NOMO-1 (cell line): ENCODE measurements at regions not wholly inside any gene's neighbourhood (a gene's known extent, or its start where the extent isn't known, plus 50 kb on each side); places are given as distances from the start of the nearest gene placed in this dataset.

Experiments used
- DNase-seq, 2 experiments: peaks; one replicate each; lab custom pipeline; 2025; ENCODE audit not compliant: unreplicated experiment in 2 of 2; lab: John Stamatoyannopoulos, UW

DNA sequence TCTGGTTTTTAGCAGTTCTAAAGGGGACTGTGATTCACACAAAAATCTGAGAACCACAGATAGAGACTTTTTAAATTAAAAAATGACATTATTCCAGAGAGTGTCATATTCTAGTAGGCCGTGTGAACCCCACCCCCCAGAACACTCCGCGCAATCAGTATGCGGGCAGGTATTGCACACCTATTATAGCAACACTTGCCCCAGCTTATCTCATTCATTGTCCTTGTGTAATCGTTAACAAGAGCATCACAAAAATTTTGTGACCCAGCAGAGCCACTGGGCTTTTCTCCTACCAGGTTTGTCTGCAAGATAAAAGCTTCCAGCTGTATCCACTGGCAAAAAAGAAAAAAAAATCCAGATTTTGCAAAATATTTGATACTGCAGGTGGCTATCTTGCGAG is 394.1 kb upstream of the SMIM31 start:
- DNase-seq = no peak

DNA sequence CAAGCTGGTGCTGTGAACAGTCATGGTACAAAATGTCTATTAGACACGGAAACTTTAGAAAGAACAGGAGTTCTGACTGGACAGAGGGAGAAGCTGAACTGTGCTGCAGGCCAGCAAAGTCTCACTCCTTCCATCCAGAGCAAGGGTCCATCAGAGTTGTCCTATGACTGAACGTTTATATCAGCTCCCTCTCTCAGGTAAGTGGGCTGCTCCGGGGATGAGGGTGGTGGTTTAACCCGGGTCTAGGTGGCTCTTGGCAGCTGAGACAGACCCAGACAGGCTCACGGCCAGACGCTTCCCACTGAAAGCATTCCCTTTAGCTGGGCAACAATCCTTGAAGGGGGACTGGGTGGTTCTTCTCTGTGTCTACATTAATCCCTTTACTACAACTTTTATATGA is 385.0 kb upstream of the SMIM31 start:
- DNase-seq = no peak

DNA sequence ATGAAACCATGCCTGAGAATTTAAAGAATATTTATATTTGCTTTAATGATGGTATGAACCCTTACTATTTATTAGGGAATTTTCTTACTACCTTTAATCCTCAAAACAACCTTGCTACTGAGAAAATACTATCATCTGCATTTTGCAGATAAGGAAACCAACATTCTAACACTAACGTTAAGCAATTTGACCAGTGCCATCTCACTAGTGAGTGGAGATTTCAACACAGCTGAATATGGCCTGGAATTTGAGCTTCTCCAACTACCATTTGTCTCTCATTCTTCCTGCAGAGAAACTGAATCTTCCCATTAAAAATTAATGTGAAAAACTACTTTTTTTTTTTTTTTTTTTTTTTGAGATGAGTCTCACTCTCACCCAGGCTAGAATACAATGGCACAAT is 380.9 kb upstream of the SMIM31 start:
- DNase-seq = no peak

DNA sequence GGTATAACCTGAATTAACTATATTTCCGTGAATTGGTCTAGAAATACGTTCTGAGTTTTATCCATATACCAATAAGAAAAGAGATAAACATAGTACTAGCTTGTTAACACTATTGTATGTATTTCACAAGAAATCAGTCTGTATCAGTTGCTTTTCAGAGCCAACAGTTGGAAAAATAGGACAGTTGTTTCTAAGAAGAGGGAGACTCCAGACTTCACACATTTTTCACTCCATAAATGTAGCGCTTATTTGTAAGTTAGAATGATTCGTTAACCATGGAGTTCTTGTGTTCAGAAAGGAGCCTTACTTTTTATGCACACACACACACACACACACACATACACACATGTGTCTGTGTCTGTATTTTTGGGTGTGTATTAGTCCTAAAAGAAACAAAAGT is 376.7 kb upstream of the SMIM31 start:
- DNase-seq = no peak

DNA sequence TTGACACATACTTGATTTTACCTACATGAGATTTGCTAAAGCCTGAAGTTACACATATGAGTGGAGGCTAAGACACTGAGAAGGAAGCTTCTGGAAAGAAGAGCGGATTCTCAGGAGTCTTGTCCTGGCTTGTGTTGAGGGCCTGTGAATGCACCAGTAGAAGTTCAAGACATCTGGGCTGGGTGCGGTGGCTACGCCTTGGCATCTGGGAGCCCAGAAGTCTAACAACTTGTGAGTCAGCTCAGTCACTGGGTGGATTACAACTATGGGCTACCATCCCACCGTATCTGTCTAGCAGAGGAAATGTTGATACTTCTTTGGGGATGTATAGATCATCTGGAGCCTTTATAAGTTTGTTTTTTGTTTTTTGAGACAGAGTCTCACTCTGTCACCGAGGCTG is 375.6 kb upstream of the SMIM31 start:
- DNase-seq = no peak

DNA sequence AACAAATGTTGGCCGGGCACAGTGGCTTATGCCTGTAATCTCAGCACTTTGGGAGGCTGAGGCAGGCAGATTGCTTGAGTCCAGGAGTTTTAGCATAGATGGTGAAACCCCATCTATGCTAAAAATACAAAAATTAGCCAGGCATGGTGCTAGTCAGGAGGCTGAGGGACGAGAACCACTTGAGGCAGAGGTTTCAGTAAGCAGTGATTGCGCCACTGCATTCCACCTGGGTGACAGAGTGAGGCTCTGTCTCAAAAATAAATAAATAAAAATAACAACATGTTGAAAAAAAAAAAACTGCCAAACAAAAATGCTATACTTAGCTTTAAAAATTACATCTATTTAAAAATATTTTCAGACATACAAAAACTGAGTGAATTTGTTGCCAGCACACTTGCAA is 374.2 kb upstream of the SMIM31 start:
- DNase-seq = no peak

DNA sequence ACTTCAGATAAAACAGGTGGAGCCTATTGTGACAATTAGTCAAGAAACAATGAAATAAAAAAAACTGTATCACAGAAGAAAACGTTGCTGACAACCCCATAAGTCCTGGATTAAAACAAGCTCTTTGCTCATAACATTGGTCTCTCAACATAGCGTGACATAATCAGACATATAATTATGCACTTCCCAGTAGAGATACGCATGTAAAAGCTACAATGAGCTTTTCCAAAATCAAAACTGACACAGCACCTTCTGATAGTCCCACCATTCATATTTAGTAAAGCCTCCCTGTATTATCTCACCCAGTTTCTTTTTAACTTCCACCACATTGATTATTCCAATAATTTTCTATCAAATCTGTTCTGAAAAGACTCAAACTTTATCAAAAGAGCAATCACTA is 372.1 kb upstream of the SMIM31 start:
- DNase-seq = no peak

DNA sequence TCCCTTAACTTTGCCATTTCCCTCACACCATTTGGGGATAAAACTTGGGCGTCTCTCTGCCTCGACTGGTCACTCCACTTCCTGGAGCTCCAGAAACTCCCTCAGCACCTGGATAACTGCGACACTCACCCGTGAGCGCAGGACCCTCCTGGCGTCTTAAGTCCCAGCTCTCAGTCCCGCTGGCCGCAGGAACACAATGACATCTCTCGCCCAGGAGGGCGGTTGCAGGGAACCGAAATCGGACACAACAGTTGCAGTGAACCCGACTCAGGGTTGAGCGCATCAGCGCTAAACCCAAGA is 370.9 kb upstream of the SMIM31 start:
- no peak for DNase-seq

DNA sequence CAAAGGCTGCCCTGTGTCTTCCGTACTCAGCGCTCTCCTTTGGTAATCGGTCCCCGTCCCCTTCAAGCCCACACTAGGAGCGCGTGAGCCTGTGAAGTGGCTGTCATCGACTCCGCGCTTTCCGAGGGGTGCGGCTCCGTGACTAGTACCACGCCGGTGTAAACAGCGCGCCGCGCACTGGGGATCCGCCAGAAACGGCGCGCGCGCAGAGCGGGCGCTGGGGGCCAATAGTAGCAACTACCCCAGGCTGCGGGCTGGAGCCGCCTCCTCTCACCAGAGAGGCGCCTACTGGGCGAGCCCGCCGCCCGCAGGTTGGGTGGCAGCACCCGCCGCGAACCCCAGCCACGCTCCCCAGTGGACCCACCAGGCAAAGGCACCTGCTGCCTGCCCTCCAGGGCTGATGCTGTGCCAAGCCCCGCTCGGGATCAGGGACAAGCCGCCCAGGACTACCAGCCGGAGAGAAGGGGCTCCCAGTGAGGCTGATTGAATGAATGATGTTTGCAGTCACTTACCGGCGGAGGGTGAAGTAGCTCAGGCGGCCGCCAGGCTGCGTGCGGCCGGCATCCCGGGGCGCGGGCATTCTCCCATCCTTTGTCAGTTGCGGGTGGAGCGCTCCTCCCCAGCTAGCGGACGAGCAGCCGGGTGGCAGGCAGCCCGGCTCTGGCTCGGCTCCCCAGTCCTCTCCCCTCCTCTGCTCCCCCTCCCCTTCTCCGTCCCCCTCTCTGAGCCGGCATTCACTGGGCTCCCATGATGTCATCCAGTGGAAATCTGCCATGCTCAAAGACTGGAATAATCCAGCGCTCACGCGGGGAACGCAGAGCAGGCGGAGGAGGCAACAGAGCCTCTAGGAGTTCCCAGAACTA is 370.3 kb upstream of the SMIM31 start:
- DNase-seq = no peak

DNA sequence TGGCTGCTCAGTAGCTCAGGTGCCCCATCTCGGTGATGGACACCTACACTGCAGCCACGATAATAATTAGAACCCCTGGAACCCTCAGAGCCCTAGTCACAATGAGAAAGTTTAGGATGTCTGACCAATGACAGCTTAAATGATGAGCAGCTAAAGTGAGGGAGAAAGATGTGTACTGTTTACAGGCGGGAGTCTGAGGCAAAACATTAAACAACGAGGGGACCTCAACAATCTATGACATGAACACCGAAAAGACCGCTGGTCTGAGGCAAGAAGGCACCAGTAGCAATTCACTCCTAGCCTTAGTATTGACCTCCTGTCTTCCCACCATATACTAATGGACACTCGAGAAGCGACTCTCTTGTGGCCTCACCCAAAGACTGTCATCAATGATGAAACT is 369.5 kb upstream of the SMIM31 start:
- DNase-seq = no peak

DNA sequence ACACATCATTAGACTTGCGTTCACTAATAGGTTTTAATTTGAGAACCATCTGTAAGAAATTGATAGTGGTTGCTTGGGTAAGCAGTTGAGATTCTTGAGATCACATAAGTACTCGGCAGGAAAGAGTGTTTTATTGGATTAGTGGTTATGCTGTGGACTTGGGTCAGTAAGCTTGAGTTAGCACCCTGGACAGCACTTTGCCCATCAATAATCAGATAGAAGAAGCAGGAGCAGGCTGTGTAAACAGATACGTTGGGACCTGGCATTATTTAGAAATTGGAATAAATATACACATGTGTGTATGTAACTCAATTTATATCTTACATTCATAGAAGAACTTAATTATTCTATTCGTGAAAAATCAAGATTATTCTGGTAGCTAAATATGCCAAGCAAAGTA is 357.5 kb upstream of the SMIM31 start:
- DNase-seq = no peak

DNA sequence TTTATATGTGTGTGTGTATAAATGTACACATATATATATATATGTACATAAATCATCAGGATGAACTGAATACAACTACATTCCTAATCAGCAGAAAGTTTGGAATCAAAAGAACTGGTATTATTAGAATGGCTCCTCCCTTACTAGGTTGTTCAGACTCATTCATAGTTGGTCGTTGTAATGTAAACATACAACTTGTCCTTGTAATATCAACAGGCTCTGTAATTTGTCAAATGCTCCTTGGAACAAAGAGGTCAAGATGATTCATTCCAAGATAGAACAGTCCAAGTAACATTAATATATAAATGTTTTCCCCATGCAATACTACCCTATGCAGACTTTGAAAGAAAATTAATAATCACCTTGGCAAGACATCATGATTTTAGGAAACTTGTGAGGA is 351.4 kb upstream of the SMIM31 start:
- no peak for DNase-seq

DNA sequence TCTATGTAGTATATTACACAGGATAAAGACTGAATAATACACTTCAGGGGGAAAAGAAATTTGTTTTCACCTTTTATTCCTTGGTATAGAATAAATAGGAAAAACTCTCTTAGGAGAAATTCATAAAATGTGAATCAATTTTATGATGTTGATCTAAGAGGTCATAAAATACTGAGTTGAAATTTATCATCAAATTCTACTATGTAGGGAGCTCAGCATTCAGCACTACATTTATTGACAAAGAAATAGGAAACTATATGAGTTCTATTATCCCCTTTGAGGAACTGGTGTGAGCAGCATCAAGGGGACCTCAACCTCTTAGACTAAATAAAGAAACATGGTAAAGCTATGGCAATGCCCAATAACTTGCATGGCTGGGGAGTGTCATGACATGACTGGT is 348.2 kb upstream of the SMIM31 start:
- no peak for DNase-seq

DNA sequence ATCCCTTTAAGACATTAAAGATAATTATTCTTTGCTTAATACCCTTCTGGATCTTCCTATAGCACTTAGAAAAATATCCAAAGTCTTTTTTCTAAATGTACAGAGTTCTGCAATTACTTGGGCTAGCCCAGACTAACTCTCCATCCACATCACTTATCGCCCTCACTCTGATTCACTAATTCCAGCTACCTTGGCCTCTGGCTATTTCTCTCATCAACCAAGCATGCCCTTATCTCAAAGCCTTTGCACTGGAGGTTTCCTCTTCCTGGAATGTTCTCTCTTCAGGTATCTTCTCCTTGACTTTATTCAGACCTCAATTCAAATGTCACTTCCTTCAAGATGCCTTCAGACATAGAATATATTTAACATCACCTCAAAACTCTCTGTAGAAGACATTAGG is 345.1 kb upstream of the SMIM31 start:
- DNase-seq = no peak

DNA sequence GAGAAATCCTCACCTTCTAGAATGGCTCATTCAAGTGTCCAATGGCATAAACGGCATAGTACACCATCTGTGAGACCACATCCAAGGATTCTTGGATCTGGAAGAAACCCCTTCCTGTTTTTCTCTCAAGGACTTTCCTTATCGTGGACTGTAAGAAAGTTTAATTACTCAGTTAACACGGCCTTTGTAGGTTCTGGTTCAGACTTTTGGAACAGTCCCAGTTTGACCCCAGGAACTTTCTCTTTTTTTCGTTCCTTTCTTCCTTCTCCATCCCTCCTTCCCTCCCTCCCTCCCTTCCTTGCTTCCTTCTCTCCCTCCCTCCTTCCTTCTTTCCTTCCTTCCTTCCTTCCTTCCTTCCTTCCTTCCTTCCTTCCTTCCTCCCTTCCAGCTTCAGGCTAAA is 343.5 kb upstream of the SMIM31 start:
- no peak for DNase-seq

DNA sequence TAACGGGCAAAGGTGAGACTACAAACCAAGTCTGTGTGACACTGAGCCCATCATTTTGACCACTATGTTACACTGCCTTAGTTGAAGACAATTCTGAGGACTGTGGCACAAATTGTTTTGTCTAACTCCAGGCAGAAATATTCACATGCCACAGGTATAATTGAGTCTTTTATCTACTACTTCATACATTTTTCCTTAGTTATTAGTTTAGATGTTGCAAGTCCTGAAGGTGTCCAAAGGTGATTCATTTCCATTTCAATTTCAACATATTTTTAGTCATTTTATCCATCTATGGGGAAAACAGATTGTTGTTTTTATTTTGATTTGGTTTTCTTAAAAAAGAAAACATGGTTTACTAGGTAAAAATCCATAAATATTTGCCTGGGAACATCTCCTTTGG is 341.7 kb upstream of the SMIM31 start:
- DNase-seq = no peak

DNA sequence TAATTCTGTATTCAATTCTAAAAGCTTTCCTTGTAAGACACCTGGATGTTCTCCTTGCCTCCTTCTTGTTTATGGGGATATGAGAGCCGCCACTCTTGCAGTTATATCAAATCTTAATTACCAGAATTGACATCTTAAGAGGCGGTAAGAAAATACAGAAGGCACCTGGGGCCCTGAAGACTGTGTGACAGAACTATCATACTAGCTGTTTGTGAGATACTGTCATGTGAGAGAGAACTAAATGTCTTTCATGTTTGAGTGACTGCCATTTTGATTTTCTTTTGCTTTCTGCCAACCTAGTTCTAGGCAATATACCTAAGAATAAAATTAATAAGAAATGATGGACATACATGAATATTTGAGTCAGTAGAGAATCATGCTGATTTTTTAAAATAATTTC is 340.2 kb upstream of the SMIM31 start:
- no peak for DNase-seq

DNA sequence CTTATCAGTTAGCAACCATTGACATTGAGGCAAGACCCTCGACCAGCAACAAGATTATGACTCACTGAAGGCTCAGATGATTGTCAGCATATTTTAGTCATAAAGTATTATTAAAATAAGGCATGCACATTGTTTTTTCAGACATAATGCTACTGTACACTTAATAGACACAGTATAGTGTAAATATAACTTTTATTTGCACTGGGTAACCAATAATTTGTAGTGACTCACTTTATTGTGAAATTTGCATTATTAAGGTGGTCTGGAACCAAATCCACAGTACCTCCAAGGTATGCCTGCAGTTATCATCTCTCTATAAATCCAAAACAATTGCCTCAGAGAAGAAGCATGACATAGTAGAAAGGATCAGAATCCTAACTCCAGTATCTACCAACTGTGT is 330.1 kb upstream of the SMIM31 start:
- no peak for DNase-seq

DNA sequence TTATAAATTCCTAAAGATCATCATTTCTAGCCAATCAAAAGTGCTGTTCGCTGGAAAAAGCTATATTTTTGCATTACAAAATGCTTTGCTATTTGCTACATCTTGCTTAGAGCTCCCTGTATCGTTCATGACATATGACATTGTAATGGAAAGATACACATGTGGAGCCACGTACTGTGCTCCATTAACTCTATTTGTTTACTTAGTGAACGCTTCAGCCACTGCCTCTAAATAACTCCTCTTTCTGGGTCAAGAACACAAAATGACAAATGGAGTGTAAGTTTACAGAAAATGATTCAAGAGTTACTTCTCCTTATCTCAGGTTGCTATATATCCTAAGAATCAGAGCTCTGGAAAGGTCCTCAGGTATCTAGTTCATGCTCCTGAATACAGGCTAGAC is 329.1 kb upstream of the SMIM31 start:
- DNase-seq = no peak

DNA sequence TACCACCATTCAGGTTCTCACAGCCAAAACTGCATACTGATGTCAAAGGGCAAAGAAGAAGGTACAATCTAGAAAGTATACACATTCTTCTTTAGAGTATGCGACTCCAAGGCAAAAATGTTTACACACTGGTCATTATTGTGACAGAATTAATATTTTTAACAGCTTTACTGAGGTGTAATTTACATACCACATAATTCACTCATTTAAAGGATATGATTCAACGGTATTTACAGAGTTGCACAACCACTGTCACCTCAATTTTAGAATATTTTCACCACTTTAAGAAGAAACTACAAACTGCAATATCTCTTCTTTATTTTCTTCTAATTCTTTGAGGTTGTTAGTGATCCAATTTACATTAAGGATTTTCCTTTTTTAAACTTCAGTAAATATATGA is 325.4 kb upstream of the SMIM31 start:
- DNase-seq = no peak

DNA sequence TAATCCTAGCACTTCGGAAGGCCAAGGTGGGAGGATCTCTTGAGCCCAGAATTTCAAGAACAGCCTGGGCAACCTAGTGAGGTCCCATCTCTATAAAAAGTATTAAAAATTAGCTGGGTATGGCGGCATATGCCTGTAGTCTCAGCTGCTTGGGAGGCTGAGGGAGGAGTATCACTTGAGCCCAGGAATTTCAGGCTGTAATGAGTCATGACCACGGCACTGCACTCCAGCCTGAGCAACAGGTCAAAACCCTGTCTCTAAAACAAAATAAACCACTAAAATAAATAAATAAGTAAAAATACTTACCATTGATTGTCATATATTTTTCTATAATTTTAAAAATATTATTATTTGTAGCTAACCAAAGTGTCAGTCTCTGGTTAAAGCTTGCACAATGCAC is 315.6 kb upstream of the SMIM31 start:
- DNase-seq = no peak

DNA sequence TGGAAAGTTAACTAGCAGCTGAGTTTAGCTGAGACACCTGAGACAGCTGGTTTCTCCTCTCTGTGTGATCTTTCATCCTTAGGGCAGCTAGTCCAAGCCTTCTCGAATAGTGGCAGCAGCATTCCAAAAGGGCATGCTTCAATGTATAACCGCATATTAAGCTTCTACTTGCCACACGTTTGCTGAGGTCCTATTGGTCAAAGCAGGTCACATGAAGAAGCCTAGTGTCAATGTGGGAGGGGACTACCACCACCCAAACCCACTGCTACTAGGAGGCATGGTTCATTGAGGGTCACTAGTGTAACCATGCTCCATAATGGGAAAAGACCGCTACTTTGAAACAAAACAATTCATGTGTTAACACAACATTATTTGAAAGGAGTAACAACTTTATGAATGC is 314.9 kb upstream of the SMIM31 start:
- no peak for DNase-seq

DNA sequence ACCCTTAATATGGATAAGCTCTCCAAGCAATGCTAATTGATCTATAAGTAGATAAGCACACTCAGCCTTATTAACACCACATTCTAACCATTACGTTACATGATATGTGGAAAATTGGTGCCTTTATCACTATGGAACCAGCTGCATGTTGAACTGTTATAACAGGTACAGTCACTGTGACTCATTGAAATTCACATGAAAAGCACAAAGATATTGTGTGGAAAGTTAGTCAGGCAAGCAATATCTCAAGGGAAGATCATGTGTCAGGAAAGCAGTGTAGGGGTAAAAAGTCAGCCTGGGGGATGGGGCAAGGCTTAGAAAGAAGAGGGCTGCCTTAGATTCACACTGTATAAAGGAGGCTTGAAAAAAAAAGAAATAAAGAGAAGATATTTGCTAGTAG is 313.7 kb upstream of the SMIM31 start:
- no peak for DNase-seq
